ENCODE measurements at regions not wholly inside any gene's neighbourhood (a gene's known extent, or its start where the extent isn't known, plus 50 kb on each side); places are given as distances from the start of the nearest gene placed in this dataset.

GRCh38 chr10:36333446-36333845 lies 691.4 kb upstream of the FZD8 start:
- no peaks in the 10 kb centered on the region for H3K27me3 ChIP-seq (ENCODE audit: control insufficient read depth, insufficient read depth, low read length)
- no peak overlapping the region for H3K4me3 ChIP-seq (ENCODE audit: low read depth, low read length)
- H3K9me3 ChIP-seq (ENCODE audit: control insufficient read depth, insufficient read depth, low read length) = no peaks in the 10 kb centered on the region
- DNase-seq (ENCODE audit: low read depth, low spot score) = no peak
- no peak for TF ChIP-seq CTCF (IDR thresholded peaks at IDR 0.05; ENCODE audit: low read depth, low read length)
- no peak overlapping the region for H3K27ac ChIP-seq (ENCODE audit: low read depth, low read length)
- CTCF ChIA-PET = no interaction called here
- POLR2A ChIA-PET = no interaction called here

- TF ChIP-seq CTCF (IDR thresholded peaks at IDR 0.05; ENCODE audit: low read depth, low read length) = no peak
- Histone ChIP-seq H3K9me3 (ENCODE audit: control insufficient read depth, insufficient read depth, low read length) (no peaks in the 10 kb centered on the region), H3K27me3 (ENCODE audit: control insufficient read depth, insufficient read depth, low read length) (no peaks in the 10 kb centered on the region), H3K4me3 (ENCODE audit: low read depth, low read length) (no peak overlapping the region), H3K27ac (ENCODE audit: low read depth, low read length) (no peak overlapping the region)
- CTCF ChIA-PET = no interaction called here
- no peak for DNase-seq (ENCODE audit: low read depth, low spot score)
- POLR2A ChIA-PET = no interaction called here
Observed at GRCh38 chr10:36332926-36333325, 690.8 kb upstream of the FZD8 start.

- CTCF ChIA-PET = no interaction called here
- POLR2A ChIA-PET = no interaction called here
- Histone ChIP-seq H3K27me3 (ENCODE audit: control insufficient read depth, insufficient read depth, low read length) (no peaks in the 10 kb centered on the region), H3K9me3 (ENCODE audit: control insufficient read depth, insufficient read depth, low read length) (no peaks in the 10 kb centered on the region), H3K27ac (ENCODE audit: low read depth, low read length) (no peak overlapping the region), H3K4me3 (ENCODE audit: low read depth, low read length) (no peak overlapping the region)
- no peak for DNase-seq (ENCODE audit: low read depth, low spot score)
- TF ChIP-seq CTCF (IDR thresholded peaks at IDR 0.05; ENCODE audit: low read depth, low read length) = no peak
Observed at GRCh38 chr10:36331121-36331520, 689.0 kb upstream of the FZD8 start.

- ChIA-PET CTCF (interaction anchor here (0.5 kb wide), 1 partner anchor 447 kb away, joined by 3 read pairs; no protein-coding TSS in a partner anchor), POLR2A (no interaction called here)
- Histone ChIP-seq H3K9me3 (ENCODE audit: control insufficient read depth, insufficient read depth, low read length) (no peaks in the 10 kb centered on the region), H3K27me3 (ENCODE audit: control insufficient read depth, insufficient read depth, low read length) (no peaks in the 10 kb centered on the region), H3K27ac (ENCODE audit: low read depth, low read length) (no peak overlapping the region), H3K4me3 (ENCODE audit: low read depth, low read length) (no peak overlapping the region)
- no peak for DNase-seq (ENCODE audit: low read depth, low spot score)
- no peak for TF ChIP-seq CTCF (IDR thresholded peaks at IDR 0.05; ENCODE audit: low read depth, low read length)
Observed at GRCh38 chr10:36325815-36326214, 683.7 kb upstream of the FZD8 start.

GRCh38 chr10:36324831-36325230 lies 682.7 kb upstream of the FZD8 start:
- TF ChIP-seq CTCF (IDR thresholded peaks at IDR 0.05; ENCODE audit: low read depth, low read length) = no peak
- no peak for DNase-seq (ENCODE audit: low read depth, low spot score)
- no peaks in the 10 kb centered on the region for H3K27me3 ChIP-seq (ENCODE audit: control insufficient read depth, insufficient read depth, low read length)
- H3K27ac ChIP-seq (ENCODE audit: low read depth, low read length) = no peak overlapping the region
- ChIA-PET POLR2A (no interaction called here), CTCF (interaction anchor here (0.6 kb wide), 1 partner anchor 21 kb away, joined by 3 read pairs; no protein-coding TSS in a partner anchor)
- no peaks in the 10 kb centered on the region for H3K9me3 ChIP-seq (ENCODE audit: control insufficient read depth, insufficient read depth, low read length)
- no peak overlapping the region for H3K4me3 ChIP-seq (ENCODE audit: low read depth, low read length)
